GM19238 (cell line): ENCODE measurements at regions not wholly inside any gene's neighbourhood (a gene's known extent, or its start where the extent isn't known, plus 50 kb on each side); places are given as distances from the start of the nearest gene placed in this dataset.
"Not testable (repeated sequence)": the region's sequence is repeated elsewhere in the genome, so short reads cannot be mapped to it uniquely, and the experiment has no call there.

Source experiments
- DNase-seq: peaks from one replicate; pipeline ENCODE4 v3.0.0; 2011; ENCODE audit warnings: low spot score; ENCODE audit not compliant: insufficient read length

- no peak for DNase-seq
Measured at GRCh38 chr9:27672718-27673117, 99.4 kb upstream of the C9orf72 start.

GRCh38 chr9:27673641-27674040 is 100.4 kb upstream of the C9orf72 start:
- DNase-seq, result no peak

DNA sequence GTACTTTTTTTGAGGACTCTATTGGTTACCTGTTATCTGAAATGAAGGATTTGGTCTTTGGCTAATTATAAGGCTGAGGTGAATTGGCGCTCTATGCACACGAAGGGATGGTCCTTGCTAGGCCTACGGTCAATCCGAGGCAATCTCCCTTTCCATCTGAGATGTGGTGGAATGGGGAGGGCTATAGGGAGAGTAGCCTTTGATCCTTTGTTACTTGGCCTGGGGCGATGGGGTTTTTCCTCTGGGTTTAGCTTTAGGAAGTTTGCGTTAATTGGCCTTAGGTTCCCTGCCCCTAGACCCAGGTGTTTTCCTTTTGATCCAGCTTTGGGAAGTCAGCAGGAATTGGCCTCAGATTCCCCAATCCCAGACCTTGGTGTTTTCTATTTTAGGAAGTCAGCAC is 102.1 kb upstream of the C9orf72 start:
- no peak for DNase-seq

GRCh38 chr9:27676827-27677226 is 103.5 kb upstream of the C9orf72 start:
- no peak for DNase-seq

DNA sequence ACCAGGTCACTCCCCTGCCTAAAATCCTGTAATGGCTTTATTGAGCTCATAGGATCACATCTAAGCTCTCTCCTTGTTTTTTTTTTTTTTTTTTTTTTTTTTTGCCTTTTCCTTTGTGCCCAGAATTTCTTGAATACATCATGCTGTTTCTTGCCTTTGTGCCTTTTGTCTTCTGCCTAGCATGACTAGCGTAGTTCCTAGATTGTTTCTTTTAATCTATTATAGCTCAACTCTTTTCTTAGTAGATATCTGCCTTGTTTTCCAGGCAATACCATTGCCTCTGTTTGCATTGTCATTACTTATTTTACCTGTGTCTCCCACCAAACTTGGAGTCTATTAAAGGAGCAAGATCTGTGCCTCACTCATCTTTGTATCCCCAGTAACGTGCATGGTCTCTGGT is 106.1 kb upstream of the C9orf72 start:
- DNase-seq, result no peak

- DNase-seq, result no peak
Measured at GRCh38 chr9:27683181-27683580, 109.9 kb upstream of the C9orf72 start.

DNA sequence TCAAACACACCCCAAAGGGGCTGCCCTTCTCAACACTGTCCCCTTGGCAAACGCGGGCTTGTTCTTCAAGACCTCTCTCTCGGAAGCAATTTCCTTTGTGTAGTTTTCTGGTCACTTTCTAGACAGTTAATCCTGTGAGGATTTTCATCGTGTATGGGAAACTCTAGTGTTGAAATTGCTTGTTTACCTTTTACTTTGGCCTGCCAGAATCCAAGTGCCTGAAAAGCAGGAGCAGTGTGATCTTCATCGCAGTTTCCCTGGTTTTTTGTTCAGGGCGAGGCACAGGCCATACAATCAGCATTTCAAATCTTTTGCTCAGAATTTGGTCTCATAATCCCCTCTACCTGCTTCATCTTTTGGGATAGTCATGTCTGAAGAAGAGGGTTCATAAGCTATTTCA is 115.7 kb upstream of the C9orf72 start:
- no peak for DNase-seq

GRCh38 chr9:27690816-27691215 is 117.5 kb upstream of the C9orf72 start:
- not testable (repeated sequence) for DNase-seq

DNA sequence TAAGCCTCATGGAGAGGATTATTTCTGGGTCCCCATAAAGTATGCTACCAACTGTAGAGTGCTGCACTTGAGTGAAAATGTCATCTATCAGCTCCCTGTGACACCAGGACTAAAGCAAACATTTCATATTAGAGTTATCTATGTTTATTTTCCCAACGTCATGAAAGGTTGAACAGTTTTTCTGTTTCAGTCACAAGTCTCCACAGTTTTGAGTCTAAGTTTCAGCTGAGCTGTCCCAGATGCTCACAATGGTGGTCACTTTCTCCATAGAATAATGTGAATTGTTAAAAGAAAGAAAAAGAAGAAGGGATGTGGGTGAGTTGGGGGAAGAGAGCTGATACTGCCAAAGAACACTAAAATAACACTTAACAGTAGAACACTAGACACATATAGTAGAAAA is 126.3 kb upstream of the C9orf72 start:
- no peak for DNase-seq

DNA sequence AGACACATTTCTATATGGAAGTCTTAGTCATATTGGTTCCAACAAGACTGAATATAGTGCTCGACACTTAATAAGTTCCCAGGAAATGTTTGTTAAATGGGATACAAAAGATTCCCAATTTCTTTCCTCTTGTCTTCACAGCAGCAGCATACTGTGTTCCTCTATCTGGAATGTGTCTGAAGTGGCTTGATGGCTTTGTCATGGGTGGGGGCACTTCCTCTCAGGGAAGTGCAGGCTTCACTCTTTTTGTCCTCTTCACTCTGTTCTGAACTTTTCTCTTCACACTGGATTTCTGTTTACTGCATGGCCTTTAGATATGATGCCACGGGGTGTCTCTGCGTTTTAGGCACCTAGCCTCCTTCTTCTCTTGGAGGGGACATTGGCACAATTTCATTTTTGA is 127.7 kb upstream of the C9orf72 start:
- DNase-seq, result no peak

- DNase-seq, result no peak
Measured at GRCh38 chr9:27701587-27701986, 128.3 kb upstream of the C9orf72 start.

GRCh38 chr9:27703216-27703980 is 130.1 kb upstream of the C9orf72 start:
- DNase-seq, result no peak

- DNase-seq, result no peak
Measured at GRCh38 chr9:27711241-27711640, 138.0 kb upstream of the C9orf72 start.

DNA sequence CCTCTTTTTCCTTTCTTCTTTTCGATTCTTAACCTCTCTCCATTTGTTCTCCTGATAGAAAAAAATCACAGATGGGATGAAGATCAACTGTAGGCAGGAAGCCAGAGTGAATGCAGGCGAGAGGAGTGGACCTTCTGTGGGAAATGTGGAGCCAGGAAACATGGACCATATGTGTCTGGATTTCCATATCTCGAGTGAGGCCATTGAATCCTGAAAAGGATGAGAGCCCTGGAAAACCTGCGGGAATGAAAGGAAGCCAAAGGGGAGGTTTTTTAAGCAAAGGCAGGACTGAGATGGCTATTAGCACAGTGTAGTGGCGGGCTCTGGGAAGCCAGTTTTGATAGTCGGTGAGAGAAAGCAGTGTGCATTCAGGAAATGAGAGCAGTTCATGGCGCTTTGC is 139.5 kb upstream of the C9orf72 start:
- DNase-seq, result no peak

DNA sequence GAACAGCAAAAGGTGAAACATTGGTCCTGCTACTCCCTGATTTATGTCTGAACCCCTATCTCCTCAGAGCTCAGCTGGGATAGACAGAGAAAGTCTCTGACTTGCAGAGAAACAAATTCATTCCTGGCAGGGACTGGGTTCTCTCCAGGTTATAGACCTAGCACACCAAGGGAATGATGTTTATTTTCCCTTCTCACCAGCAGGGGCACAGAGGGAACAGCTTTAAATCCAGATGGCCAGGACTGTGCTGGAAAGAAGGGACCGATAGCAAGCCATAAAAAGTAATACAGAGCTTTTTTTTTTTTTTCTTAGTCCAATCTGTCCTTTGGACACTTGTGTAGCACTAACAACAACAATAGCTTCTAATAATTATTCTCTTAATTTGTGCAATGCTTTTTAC is 141.1 kb upstream of the C9orf72 start:
- DNase-seq, result no peak

DNA sequence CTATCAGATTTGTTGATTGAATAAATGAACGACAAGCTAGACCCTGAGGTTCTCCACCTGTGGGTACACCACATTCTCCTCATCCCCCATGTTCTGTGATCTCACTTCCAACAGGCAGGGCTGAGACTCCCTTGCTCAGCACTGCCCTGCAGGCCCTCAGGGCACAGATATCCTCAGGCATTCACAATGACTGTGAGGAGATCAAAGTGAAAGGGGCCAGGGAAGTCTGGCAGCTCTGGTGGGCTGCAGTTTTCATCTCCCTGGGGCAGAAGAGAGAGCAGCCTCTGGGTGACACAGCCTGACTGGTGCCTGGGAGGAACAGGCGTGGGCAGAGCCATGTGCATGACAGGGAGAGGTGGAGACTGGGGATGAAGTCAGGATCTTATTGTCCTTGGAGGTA is 142.4 kb upstream of the C9orf72 start:
- no peak for DNase-seq

- DNase-seq, result no peak
Measured at GRCh38 chr9:27717991-27718390, 144.7 kb upstream of the C9orf72 start.

GRCh38 chr9:27719711-27720110 is 146.4 kb upstream of the C9orf72 start:
- no peak for DNase-seq

GRCh38 chr9:27722866-27723265 is 149.6 kb upstream of the C9orf72 start:
- DNase-seq, result no peak

DNA sequence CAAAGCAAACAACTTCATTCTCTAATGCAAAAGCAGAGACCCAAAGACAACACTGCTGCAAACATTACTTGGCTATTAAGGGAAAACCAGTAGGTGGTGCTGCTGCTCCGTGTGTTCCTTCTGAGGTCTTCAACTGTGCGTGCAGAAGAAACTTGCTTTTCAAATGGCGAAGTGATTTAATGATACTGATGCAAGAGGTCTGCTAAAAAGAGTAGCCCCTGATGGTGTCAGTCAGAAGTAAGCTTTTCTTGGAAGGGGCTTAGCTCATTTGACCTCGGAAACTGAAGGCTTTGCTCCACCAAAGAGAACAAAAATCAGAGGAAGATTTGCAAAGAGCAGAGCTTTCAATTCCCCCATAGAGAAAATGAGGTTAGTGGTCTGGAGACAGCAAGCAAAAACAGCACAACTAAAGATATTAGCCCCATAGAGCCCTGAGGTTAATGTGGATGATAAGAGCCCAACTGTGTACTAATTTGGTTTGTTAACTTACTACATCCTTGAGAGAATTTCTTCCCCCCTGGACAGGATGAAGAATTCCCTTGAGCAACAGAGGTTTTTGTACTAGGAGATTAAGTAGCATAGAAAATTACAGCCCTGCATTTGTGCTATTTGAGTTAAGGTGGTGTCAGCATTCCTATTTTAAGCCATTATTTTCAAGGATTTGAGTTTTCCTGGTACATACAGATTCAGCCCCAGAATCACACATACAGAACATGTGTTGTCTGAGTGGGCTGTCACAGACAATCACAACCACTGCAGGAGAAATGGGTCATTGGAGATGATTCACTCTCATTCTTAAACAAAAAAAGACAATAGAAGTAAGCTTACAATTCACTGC is 153.2 kb upstream of the C9orf72 start:
- DNase-seq, result peak; percentile 5

DNA sequence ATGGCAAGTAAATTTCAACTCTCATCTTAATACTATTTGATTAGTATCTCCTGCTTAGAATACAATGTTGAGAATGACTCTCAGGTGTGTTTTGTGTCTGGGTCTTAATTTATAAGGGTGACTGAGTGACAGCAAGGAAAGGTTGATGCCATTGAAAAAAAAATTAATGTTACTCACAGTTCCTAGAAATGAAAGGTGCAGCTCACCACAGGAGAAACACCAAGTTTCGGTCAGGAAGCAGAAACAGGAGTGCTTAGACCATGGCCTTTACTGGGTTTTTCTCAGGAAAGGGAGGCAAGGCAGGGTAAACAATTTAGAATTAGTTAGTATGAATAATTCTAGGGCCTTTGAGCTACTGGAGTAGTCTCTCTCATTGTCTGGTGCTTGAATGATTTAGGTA is 159.2 kb upstream of the C9orf72 start:
- DNase-seq, result no peak

DNA sequence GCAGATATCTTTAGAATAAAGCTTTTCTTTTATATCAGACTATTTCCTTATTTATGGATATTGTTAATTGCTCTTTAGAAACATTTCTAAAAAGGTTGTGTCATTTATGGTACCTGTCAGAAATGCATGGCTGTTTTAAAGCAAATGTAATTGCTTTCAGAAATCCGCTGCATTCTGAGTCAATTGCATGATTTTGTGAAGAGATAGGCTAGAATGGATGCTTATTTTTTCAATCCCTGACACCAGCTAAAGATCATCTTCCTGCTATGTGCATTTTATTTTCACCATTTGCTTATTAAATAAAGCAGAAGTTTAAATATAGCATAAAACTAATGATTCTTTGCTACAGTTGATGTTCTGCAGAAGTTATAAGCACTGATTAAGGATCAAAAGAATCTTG is 170.2 kb upstream of the C9orf72 start:
- DNase-seq, result no peak

- no peak for DNase-seq
Measured at GRCh38 chr9:27747450-27747849, 174.2 kb upstream of the C9orf72 start.
